Parathyroid adenoma (tissue), 2 donors: ENCODE measurements at regions not wholly inside any gene's neighbourhood (a gene's known extent, or its start where the extent isn't known, plus 50 kb on each side); places are given as distances from the start of the nearest gene placed in this dataset.

ENCODE experiments used
- H2AFZ ChIP-seq: fragments of 300-600 bp; sonication (generic); one replicate; pipeline ENCODE4 v1.7.0; 2017; ENCODE audit warnings: antibody characterized with exemption, mild to moderate bottlenecking
- H3K27ac ChIP-seq: fragments of 300-600 bp; sonication (generic); one replicate; pipeline ENCODE4 v1.7.0; 2017
- H3K27me3 ChIP-seq: fragments of 300-600 bp; sonication (generic); one replicate; pipeline ENCODE4 v1.7.0; 2017; ENCODE audit warnings: low read length; ENCODE audit not compliant: control insufficient read depth, insufficient read depth
- H3K36me3 ChIP-seq: fragments of 300-600 bp; sonication (generic); one replicate; pipeline ENCODE4 v1.7.0; 2017; ENCODE audit warnings: low read length; ENCODE audit not compliant: control insufficient read depth, insufficient read depth
- H3K4me1 ChIP-seq: fragments of 300-600 bp; sonication (generic); one replicate; pipeline ENCODE4 v1.7.0; 2017; ENCODE audit warnings: control low read depth
- H3K4me2 ChIP-seq: fragments of 300-600 bp; sonication (generic); one replicate; pipeline ENCODE4 v1.7.0; 2017; ENCODE audit warnings: low read length
- H3K4me3 ChIP-seq: fragments of 300-600 bp; sonication (generic); one replicate; pipeline ENCODE4 v1.7.0; 2017; ENCODE audit warnings: low read depth, low read length
- H3K79me2 ChIP-seq: fragments of 300-600 bp; sonication (generic); one replicate; pipeline ENCODE4 v1.7.0; 2017; ENCODE audit warnings: control low read depth
- H3K9ac ChIP-seq: fragments of 300-600 bp; sonication (generic); one replicate; pipeline ENCODE4 v1.7.0; 2017; ENCODE audit warnings: mild to moderate bottlenecking
- H3K9me3 ChIP-seq: fragments of 300-600 bp; sonication (generic); one replicate; pipeline ENCODE4 v1.7.0; 2017; ENCODE audit warnings: low read length; ENCODE audit not compliant: control insufficient read depth
- CTCF ChIP-seq: fragments of 300-600 bp; sonication (generic); IDR thresholded peaks from one replicate; pipeline ENCODE4 v1.7.0; 2017; ENCODE audit warnings: antibody characterized with exemption, mild to moderate bottlenecking
- donor health status: primary hyperparathyroidism.

- Histone ChIP-seq H3K36me3 (no peaks in the 10 kb centered on the region), H3K27ac (no peak overlapping the region), H3K4me3 (no peak overlapping the region), H3K9ac (no peak overlapping the region), H3K4me2 (no peak overlapping the region), H3K27me3 (no peaks in the 10 kb centered on the region), H3K9me3 (no peaks in the 10 kb centered on the region), H3K79me2 (no peaks in the 10 kb centered on the region), H2AFZ (no peak overlapping the region), H3K4me1 (no peaks in the 10 kb centered on the region)
- no peak for TF ChIP-seq CTCF
These were observed 363.6 kb downstream of the ZNF521 start for GRCh38 chr18:24988253-24988840.

- Histone ChIP-seq H3K4me1 (no peaks in the 10 kb centered on the region), H3K4me3 (no peak overlapping the region), H2AFZ (no peak overlapping the region), H3K9me3 (no peaks in the 10 kb centered on the region), H3K79me2 (no peaks in the 10 kb centered on the region), H3K27ac (no peak overlapping the region), H3K9ac (no peak overlapping the region), H3K4me2 (no peak overlapping the region), H3K27me3 (no peaks in the 10 kb centered on the region), H3K36me3 (no peaks in the 10 kb centered on the region)
- TF ChIP-seq CTCF: no peak
These were observed 362.0 kb downstream of the ZNF521 start for GRCh38 chr18:24989760-24990593.

GRCh38 chr18:24990671-24991134, 361.3 kb downstream of the ZNF521 start:
- no peaks in the 10 kb centered on the region for H3K36me3 ChIP-seq
- H3K4me1 ChIP-seq: no peaks in the 10 kb centered on the region
- no peak overlapping the region for H3K4me3 ChIP-seq

GRCh38 chr18:24991141-24992060, 360.6 kb downstream of the ZNF521 start:
- Histone ChIP-seq H3K36me3 (no peaks in the 10 kb centered on the region), H3K9ac (no peak overlapping the region), H3K4me3 (no peak overlapping the region), H3K79me2 (no peaks in the 10 kb centered on the region), H2AFZ (no peak overlapping the region), H3K27ac (no peak overlapping the region), H3K27me3 (no peaks in the 10 kb centered on the region), H3K4me1 (no peaks in the 10 kb centered on the region), H3K9me3 (no peaks in the 10 kb centered on the region), H3K4me2 (no peak overlapping the region)
- TF ChIP-seq CTCF: no peak

More at GRCh38 chr18:24990671-24991134, 361.3 kb downstream of the ZNF521 start:
- no peak overlapping the region for H3K27ac ChIP-seq
- H3K9ac ChIP-seq: no peak overlapping the region
- H3K79me2 ChIP-seq: no peaks in the 10 kb centered on the region
- no peak overlapping the region for H3K4me2 ChIP-seq
- no peak overlapping the region for H2AFZ ChIP-seq
- no peaks in the 10 kb centered on the region for H3K27me3 ChIP-seq
- no peak for TF ChIP-seq CTCF
- no peaks in the 10 kb centered on the region for H3K9me3 ChIP-seq
